T-helper 1 cell (primary cell): ENCODE measurements at regions not wholly inside any gene's neighbourhood (a gene's known extent, or its start where the extent isn't known, plus 50 kb on each side); places are given as distances from the start of the nearest gene placed in this dataset.
"Not testable (repeated sequence)": the region's sequence is repeated elsewhere in the genome, so short reads cannot be mapped to it uniquely, and the experiment has no call there.

Experiments used
- DNase-seq, 5 donors: peaks; one replicate each; pipeline ENCODE4 v3.0.0-alpha.2; 2012 to 2020

GRCh38 chr2:78754930-78755329 is 270.6 kb upstream of the REG3G start:
- DNase-seq = no peak

DNA sequence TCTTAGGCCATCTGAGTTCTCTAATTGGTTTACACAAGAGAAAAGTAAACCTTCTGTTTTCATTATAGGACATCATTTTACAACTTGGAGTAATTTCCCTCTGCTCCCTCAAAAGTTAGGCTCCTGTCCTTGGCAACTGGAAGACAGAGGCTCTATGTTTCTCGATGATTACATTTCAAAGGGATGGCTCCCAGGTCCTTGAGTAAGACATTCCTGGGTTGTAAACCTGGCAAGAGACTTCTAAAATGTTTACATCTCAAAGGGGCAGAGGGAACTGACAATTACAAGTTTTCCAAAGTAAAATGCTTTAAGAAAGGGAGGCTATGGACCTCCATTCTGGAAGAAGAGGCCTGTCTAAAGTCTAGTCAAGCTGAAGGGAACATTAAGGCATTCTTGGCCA is 268.3 kb upstream of the REG3G start:
- DNase-seq = no peak

- DNase-seq = no peak
Measured at GRCh38 chr2:78757640-78758039, 267.9 kb upstream of the REG3G start.

DNA sequence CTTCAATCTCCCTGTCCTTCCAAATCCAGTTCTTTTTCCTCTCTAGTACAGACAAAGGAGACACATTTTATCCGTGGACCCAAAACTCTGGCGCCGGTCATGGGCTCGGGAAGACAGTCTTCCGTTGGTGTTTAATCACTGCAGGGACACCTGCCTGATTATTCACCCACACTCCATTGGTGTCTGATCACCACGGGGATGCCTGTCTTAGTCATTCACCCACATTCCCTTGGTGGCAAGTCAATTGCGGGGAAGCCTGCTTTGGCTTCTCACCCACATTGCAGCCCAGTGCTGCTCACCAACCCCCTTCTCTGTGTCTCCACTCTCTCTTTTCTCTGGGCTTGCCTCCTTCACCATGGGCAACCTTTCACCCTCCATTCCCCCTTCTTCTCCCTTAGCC is 266.7 kb upstream of the REG3G start:
- DNase-seq = not testable (repeated sequence)

- no peak for DNase-seq
Measured at GRCh38 chr2:78766459-78766858, 259.0 kb upstream of the REG3G start.

- DNase-seq = no peak
Measured at GRCh38 chr2:78768016-78768415, 257.5 kb upstream of the REG3G start.

- DNase-seq = no peak
Measured at GRCh38 chr2:78775291-78775690, 250.2 kb upstream of the REG3G start.

DNA sequence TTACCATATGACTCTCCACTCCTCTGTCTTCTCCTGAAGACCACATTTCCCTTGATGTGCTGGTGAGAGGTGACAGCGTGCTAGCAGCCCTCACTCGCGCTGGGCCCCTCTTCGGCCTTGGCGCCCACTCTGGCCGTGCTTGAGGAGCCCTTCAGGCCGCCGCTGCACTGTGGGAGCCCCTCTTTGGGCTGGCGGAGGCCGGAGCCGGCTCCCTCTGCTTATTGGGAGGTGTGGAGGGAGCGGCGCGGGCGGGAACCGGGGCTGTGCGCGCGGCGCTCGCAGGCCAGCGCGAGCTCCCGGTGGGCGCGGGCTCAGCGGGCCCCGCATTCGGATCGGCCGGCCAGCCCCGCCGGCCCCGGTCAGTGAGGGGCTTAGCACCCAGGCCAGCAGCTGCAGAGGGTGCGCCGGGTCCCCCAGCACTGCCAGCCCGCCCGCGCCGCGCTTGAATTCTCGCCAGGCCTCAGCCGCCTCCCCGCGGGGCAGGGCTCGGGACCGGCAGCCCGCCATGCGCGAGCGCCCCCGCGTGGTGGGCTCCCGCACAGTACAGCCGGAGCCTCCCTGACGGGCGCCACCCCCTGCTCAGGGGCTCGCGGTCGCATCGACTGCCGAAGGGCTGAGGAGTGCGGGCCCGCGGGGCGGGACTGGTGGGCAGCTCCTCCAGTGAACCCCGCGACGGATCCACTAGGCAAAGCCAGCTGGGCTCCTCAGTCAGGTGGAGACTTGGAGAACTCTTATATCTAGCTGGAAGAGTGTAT is 246.6 kb upstream of the REG3G start:
- peak in 1 of 5 donors; percentile 2 for DNase-seq

DNA sequence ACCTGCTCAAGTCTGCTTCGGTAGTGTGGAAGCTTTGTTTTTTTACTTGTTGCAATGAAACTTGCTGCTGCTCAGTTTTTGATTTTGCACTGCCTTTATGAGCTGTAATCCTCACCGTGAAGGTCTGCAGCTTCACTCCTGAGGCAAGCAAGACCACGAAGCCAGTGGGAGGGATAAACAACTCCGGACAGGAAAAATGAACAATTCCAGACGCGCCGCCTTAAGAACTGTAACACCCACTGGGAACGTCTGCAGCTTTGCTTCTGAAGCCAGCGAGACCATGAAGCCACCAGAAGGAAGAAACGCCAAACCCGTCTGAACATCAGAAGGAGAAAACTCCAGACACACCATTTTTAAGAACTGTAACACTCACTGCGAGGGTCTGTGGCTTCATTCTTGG is 245.7 kb upstream of the REG3G start:
- DNase-seq = no peak

GRCh38 chr2:78780256-78780655 is 245.2 kb upstream of the REG3G start:
- DNase-seq = no peak

- no peak for DNase-seq
Measured at GRCh38 chr2:78780864-78781583, 244.5 kb upstream of the REG3G start.

DNA sequence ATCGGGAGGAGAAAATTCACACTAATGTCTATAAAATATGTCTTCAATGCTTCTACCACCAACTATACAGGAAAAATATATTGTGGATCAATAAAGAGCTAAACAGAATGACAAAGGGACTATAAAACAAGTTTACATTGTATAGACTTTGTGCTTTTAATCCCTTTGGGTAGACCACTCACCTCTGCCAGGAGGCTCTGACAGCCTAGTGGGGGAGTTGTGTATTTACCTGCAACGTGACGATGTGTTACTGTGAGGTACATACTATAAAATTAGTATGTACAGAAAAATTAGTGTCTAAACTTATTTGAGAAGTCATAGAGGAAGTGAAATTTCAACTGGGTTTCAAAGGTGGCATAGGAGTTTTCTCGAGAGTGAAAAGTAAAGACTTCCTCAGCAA is 243.3 kb upstream of the REG3G start:
- no peak for DNase-seq

- DNase-seq = no peak
Measured at GRCh38 chr2:78811955-78812610, 213.4 kb upstream of the REG3G start.

DNA sequence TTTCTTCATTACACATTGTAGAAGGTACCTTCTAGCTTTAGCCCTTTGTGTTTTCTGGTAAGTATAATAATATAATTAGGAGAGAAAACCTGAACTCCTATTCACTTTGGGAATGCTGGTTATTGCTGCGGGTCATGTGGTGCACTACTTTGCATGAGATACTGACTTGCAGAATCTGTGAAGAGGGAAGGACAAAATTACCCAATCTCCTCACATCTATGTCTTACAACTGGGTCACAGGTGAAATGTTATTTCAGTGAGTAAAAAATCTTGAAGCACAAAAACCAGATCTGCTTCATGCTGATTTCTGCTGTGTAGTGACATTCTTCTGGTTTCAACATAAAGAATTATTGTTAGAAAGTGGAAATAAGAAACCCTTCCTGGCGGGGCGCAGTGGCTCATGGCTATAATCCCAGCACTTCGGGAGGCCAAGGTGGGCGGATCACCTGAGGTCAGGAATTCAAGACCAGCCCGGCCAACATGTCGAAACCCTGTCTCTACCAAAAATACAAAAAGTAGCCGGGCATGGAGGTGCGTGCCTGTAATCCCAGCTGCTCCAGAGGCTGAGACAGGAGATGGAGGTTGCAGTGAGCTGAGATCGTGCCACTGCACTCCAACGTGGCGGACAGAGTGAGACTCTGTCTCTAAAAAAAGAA is 211.0 kb upstream of the REG3G start:
- no peak for DNase-seq

DNA sequence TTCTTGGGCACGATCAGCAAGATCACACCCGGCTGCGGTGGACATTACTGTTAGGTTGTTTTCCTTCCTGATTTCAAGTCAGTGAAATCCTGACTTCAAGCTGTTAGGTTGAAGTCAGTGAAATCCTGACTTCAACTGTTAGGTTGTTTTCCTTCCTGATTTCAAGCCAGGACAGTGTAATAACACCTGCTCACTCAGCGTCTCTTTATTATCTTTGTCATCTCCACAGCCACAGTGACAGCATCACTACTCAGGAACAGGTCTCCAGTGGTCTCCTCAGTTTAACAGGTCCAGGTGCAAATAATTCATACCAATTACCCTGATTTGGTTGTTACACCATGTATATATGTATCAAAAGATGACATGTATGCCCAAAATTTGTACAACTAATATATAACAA is 208.1 kb upstream of the REG3G start:
- DNase-seq = no peak

DNA sequence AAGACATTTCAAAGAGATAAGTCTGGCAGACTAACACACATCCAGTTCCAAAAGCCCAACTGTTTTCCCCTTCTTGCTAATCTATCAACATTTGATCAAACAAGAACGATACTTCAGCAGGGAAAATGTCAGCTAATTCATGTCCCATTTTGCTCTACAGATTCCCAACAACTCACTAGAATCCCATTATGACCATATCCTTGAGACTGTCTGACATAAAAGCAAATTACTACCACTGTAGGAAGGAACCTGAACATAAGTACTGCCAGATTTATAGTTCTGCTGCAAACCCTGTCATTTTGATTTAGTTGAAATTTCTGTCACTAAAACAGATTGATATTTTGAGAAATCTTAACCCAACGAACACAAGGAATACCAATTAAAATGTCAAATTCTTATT is 193.0 kb upstream of the REG3G start:
- DNase-seq = no peak

- DNase-seq = no peak
Measured at GRCh38 chr2:78839259-78839658, 186.2 kb upstream of the REG3G start.

- not testable (repeated sequence) for DNase-seq
Measured at GRCh38 chr2:78840311-78840710, 185.2 kb upstream of the REG3G start.

DNA sequence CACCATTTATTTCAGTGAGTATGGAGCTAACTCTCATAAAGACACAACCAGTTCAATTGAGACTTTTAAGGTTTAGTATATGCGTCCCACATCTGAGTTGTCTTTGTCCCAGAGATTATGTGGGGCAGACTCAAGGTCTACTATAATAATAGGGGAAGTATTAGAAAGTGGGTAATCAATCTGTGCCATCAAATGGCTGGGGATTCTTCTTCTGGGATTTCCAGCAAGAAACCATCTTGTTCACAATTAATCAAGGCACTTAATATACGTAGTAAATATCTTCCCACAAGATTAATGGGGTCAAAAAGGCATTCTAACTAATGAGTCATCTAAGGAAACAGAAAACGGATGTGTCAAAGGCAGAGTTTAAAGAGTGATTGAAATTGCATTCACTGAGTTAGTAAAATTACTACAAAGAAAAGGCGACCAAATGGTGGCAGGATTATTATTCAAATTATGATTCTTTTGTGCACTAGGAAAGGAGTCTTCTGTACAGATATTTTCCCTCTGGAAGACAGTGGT is 179.8 kb upstream of the REG3G start:
- no peak for DNase-seq

GRCh38 chr2:78861546-78861945 is 164.0 kb upstream of the REG3G start:
- no peak for DNase-seq

- no peak for DNase-seq
Measured at GRCh38 chr2:78864205-78864604, 161.3 kb upstream of the REG3G start.

DNA sequence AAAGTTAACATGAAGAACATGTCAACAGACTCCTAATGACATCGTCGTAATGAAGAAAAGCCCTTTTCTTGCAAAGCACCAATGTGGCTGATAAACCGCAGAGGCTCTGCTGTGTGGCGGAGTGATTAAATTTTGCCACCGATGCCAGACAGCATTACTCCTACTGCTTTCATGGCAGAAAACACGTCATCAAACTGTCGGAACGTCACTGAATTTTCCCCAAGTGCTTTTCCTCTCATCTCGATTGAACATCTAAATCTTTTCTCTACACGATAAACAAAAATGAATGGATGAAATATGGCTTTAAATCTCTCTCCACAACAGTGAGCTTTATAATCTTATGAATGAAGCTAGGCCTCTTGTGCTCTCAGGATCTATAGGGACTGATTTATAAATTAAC is 159.8 kb upstream of the REG3G start:
- no peak for DNase-seq

DNA sequence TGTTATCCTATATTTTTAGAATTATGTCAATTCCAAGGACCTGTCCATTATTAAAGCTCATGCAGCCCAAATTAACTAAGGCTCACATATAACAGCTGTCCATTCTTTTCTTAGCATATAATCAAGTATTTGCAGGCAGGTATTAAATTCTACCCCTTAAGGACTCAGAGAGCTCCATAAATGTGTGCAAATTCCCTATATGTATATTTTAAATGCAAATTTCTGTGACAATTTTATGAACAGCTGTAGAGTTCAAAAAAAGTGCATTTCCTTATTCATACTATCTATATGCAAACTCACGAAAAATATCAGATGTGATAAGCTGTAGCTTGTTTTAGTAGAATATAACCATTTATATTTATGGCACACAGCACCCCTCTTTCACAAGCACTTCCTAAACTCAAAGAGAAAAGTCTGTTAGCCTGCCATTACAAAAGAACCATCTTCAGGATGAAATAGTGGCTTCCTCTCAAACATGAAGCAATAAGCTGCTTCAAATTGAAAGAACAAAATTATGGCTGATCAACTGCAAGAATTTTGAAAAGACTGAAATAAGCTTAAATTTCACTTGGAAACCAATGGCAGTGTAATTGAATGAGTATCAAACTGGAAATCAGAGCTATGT is 155.0 kb upstream of the REG3G start:
- no peak for DNase-seq
